ENCODE measurements at regions not wholly inside any gene's neighbourhood (a gene's known extent, or its start where the extent isn't known, plus 50 kb on each side); places are given as distances from the start of the nearest gene placed in this dataset.

- TF ChIP-seq CTCF (conservative IDR thresholded peaks at IDR 0.05; ENCODE audit: low read depth, low read length) = no peak
- no peak for TF ChIP-seq RFX5 (IDR thresholded peaks at IDR 0.05; ENCODE audit: low read depth, low read length)
Observed at GRCh38 chr12:124442772-124443445, 124.5 kb downstream of the NCOR2 start.

Measured in IMR-90 (cell line).